M059J (cell line): ENCODE measurements at regions not wholly inside any gene's neighbourhood (a gene's known extent, or its start where the extent isn't known, plus 50 kb on each side); places are given as distances from the start of the nearest gene placed in this dataset.
"Not testable (repeated sequence)": the region's sequence is repeated elsewhere in the genome, so short reads cannot be mapped to it uniquely, and the experiment has no call there.

Experiments used
- DNase-seq: peaks from one replicate; pipeline ENCODE4 v3.0.0-alpha.2; 2012; ENCODE audit warnings: low read depth

- no peak for DNase-seq
These were observed 84.0 kb downstream of the FMO4 start for GRCh38 chr1:171397851-171398469.

- peak; percentile 87 for DNase-seq
These were observed 81.9 kb upstream of the PRRC2C start for GRCh38 chr1:171403393-171403792.

- DNase-seq: no peak
These were observed 80.0 kb upstream of the PRRC2C start for GRCh38 chr1:171405391-171405714.

DNA sequence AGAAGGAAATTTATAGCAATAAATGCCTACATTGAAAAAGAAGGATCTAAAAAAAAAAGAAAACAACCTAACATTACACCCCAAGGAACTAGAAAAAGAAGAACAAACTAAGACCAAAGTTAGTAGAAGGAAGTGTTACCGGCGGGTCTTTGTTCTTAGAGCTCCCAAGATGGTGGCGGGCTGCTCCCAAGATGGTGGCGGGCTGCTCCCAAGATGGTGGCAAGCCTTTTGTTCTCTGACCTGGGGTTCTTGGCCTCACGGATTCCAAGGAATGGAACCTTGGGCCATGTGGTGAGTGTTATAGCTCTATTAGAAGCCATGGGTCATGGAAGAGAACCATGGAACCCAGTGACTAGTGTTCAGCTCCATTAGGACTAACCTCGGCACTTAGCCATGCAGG, 71.8 kb upstream of the PRRC2C start:
- DNase-seq: not testable (repeated sequence)

- DNase-seq: no peak
These were observed 66.8 kb upstream of the PRRC2C start for GRCh38 chr1:171418546-171418945.

DNA sequence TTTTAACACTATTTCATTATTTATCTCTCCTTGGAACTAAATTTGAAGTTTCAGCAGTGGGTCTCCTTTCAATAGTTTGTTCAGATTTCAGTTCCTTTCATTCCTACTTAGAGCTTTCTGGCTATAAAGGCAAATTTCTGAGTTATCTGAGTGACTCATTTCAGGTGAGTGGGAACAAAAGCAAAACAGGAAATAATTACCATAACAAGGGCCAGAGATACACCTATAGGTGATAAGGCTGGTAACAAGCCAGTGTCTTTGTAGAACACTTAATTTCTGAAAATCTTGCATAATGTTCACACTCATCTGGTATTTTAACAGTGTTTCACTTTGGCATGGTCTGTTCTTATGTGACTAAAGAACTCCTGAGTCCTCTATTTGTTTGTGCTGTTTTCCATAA, 64.5 kb upstream of the PRRC2C start:
- no peak for DNase-seq

DNA sequence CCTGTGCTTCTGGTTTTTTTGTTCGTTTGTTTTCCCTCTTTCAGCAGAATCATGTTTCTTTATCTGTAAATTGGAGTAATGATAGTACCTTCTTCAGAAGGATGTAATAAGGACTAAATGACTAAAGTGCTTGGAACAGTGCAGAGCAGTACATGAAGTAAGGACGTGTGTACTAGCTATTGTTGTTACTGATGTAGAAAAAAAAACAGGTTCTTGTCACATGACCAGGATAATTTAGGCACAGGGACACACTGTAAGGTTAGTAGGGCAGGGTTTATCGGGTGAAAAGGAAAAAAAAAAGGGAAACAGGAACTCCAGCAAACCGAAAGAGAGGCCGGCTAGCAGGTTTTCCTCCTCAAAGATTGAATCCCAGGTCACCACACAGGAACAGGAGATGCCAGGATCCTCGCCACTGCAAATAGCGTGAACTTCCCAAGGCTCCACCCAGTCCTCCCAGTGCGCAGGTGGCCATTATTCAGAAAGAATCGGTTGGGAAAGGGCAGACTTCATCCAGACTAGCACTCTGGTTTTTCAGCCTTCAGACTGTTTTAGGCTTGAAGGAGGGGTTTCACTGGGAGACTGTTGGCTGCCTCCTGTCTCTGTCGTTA, 63.8 kb upstream of the PRRC2C start:
- no peak for DNase-seq

DNA sequence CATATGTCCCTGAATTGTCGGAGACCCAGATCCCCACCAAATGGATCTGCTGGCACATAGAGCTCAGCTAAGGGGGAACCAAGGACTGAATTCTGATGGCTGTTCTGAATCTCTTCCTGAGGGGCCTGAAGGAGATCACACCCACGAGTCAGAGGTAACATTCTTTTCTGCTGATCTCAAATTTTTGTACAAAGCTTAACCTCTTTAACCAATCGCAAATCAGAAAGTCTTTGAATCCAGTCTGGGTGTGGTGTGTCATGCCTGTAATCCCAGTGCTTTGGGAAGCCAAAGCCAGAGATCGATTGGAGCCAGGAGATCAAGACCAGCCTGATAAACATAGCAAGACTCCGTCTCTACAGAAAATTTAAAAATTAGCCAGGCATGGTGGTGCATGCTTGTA, 62.8 kb upstream of the PRRC2C start:
- DNase-seq: peak; percentile 54

- no peak for DNase-seq
These were observed 60.8 kb upstream of the PRRC2C start for GRCh38 chr1:171424494-171424893.

DNA sequence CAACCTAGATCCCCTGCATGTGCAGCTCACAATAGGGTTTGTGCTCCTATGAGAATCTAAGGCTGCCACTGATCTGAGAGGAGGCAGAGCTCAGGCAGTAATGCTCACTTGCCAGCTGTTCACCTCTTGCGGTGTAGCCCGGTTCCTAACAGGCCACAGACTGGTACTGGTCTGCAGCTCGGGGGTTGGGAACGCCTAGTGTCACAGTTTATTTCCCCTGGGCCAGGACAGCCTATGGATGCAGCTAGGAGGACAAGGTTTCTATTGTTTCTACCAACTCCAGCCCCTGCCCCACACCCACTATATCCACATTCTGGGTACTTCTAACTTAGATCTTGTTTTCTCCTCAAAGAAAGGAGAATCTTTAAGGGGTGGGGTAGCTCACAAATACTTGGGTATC, 58.7 kb upstream of the PRRC2C start:
- DNase-seq: no peak

GRCh38 chr1:171427852-171428471, 57.4 kb upstream of the PRRC2C start:
- DNase-seq: no peak

DNA sequence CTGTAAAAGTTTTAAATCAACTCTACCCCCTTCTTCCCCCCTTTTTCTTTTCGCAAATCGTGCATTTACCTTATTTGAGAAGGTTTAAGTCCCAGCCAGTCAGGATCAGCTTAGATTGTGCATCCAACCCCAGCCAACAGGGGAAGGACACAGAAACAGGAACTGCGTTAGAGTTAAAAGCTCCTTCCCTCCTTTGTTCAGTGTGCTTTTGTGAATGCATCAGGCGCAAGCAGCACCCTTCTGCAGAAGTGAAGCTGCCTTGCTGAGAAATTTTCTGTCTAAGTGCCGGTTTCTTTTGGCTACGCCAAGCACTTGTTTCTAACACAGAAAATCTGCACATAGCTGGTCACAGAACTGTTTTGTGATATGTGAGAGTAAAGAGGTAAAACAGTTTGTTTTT, 56.2 kb upstream of the PRRC2C start:
- DNase-seq: no peak

GRCh38 chr1:171431994-171432393, 53.3 kb upstream of the PRRC2C start:
- DNase-seq: no peak

DNA sequence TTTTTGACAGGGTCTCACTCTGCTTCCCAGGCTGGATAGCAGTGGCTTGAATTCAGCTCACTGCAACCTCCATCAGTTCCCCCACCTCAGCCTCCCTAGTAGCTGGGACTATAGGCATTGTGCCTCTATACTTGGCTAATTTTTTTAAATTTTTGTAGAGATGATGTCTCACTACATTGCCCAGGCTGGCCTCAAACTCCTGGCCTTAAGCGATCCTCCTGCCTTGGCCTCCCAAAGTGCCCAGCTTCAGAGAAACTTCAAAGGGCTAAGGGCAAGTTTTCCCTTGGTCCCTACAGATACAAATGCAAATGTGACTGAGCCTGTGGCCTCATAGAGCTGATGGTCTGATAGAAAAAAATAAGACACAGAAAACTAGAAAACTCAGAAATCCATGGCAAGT, 52.9 kb upstream of the PRRC2C start:
- no peak for DNase-seq

DNA sequence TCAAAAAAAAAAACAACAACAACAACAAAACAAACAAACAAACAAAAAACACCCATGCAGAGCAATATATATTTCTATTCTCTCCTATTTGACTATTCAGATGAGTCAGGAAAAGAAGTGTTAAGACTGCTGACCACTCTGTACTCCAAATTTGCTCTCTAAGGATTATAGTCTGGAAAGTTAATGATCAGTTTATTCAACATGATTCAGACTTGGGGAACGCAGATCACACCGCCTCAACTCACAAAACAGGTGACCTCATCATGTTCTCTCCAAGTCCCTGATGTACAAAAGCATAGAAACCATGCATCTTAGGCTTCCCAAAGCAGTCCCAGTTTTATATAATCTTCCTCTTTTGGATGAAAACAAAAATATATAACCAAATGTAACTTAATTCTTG, 51.9 kb upstream of the PRRC2C start:
- peak; percentile 92 for DNase-seq

DNA sequence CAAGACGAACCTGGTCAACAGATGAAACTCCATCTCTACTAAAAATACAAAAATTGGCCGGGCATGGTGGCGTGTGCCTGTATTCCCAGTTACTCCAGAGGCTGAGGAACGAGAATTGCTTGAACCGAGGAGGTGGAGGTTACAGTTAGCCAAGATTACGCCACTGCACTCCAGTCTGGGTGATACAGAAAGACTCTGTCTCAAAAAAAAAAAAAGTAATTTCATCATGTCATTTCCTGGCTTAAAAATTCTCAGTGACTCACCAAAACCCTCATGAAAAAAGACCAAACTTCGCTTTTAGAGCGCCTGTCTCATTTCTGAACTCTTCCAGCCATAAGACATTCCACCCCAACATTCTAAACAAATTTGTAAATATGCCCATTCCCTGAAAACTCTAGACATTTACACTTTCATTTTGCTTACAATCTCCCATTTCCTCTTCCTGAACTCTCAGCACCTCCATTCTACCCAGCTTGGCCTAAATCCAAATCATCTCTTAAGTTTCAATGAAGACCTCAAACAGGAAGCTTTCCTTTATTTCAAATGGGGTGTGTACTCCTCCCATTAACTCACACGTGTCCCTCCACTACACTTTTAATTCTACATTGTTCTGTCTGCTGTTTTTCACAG, 50.5 kb upstream of the PRRC2C start:
- DNase-seq: peak; percentile 91
